GM23338 (cell line): ENCODE measurements at regions not wholly inside any gene's neighbourhood (a gene's known extent, or its start where the extent isn't known, plus 50 kb on each side); places are given as distances from the start of the nearest gene placed in this dataset.

Source experiments
- ATAC-seq: fragments of 200-7000 bp; cut with Tn5 transposase; 3 replicates; pipeline ENCODE4 v1.9.1; 2020
- DNase-seq: peaks from one replicate; pipeline ENCODE4 v3.0.0-alpha.2; 2015; ENCODE audit warnings: low spot score
- H2AFZ ChIP-seq: fragments of 200-600 bp; sonication (generic); 2 replicates; pipeline ENCODE4 v1.8.0; 2016; ENCODE audit warnings: antibody characterized with exemption, mild to moderate bottlenecking, moderate library complexity
- H3F3A ChIP-seq: fragments of 200-600 bp; sonication (generic); replicated peaks from 2 replicates; pipeline ENCODE4 v1.8.0; 2017; ENCODE audit warnings: antibody characterized with exemption, mixed run types, low read depth
- H3K27ac ChIP-seq: fragments of 200-600 bp; sonication (generic); 2 replicates; pipeline ENCODE4 v1.6.1; 2016; ENCODE audit warnings: low read depth
- H3K27me3 ChIP-seq: fragments of 200-600 bp; sonication (generic); 2 replicates; pipeline ENCODE4 v1.8.0; 2016; ENCODE audit warnings: mild to moderate bottlenecking, mixed run types, moderate library complexity; ENCODE audit not compliant: insufficient read depth
- H3K36me3 ChIP-seq: fragments of 200-600 bp; sonication (generic); 2 replicates; pipeline ENCODE4 v1.8.0; 2016; ENCODE audit warnings: mild to moderate bottlenecking; ENCODE audit not compliant: insufficient read depth
- H3K4me1 ChIP-seq: fragments of 200-600 bp; sonication (generic); 2 replicates; pipeline ENCODE4 v1.8.0; 2016; ENCODE audit warnings: mild to moderate bottlenecking, moderate library complexity; ENCODE audit not compliant: insufficient read depth
- H3K4me2 ChIP-seq: fragments of 200-600 bp; sonication (generic); 2 replicates; pipeline ENCODE4 v1.7.1; 2017; ENCODE audit warnings: mixed run types
- H3K4me3 ChIP-seq: fragments of 200-600 bp; sonication (generic); 2 replicates; pipeline ENCODE4 v1.6.1; 2016; ENCODE audit warnings: mixed run types
- H3K79me2 ChIP-seq: fragments of 200-600 bp; sonication (generic); replicated peaks from 2 replicates; pipeline ENCODE4 v1.8.0; 2017; ENCODE audit warnings: mild to moderate bottlenecking; ENCODE audit not compliant: insufficient read depth
- H3K9me2 ChIP-seq: fragments of 200-600 bp; sonication (generic); 2 replicates; pipeline ENCODE4 v1.8.0; 2017; ENCODE audit not compliant: insufficient read depth
- H4K20me1 ChIP-seq: fragments of 200-600 bp; sonication (generic); replicated peaks from 2 replicates; pipeline ENCODE4 v1.8.0; 2017; ENCODE audit warnings: mild to moderate bottlenecking; ENCODE audit not compliant: insufficient read depth
- H3K27ac Mint-ChIP-seq: 2 replicates; pipeline ENCODE4 v1.8.0; 2020; ENCODE audit warnings: inconsistent platforms, mild to moderate bottlenecking, moderate library complexity, mixed read lengths
- H3K27me3 Mint-ChIP-seq: 3 replicates; pipeline ENCODE4 v1.8.0; 2022; ENCODE audit warnings: low read depth, mild to moderate bottlenecking, moderate library complexity, mixed read lengths, inconsistent platforms; ENCODE audit not compliant: insufficient read depth, poor library complexity
- H3K36me3 Mint-ChIP-seq: 3 replicates; pipeline ENCODE4 v1.8.0; 2021; ENCODE audit warnings: low read depth, mild to moderate bottlenecking, inconsistent platforms, moderate library complexity, mixed read lengths
- H3K4me1 Mint-ChIP-seq: 3 replicates; pipeline ENCODE4 v1.8.0; 2020; ENCODE audit warnings: mild to moderate bottlenecking, inconsistent platforms, mixed read lengths
- H3K4me3 Mint-ChIP-seq: 3 replicates; pipeline ENCODE4 v1.8.0; 2021; ENCODE audit warnings: moderate library complexity, mild to moderate bottlenecking, inconsistent platforms, mixed read lengths
- H3K9me3 Mint-ChIP-seq: 3 replicates; pipeline ENCODE4 v1.8.0; 2020; ENCODE audit warnings: moderate library complexity, mild to moderate bottlenecking, inconsistent platforms, mixed read lengths
- CTCF ChIP-seq, 2 experiments: fragments of 200-600 bp in 1 of 2; sonication (generic) in 1 of 2; conservative IDR thresholded peaks; 2 replicates each; pipeline versions ENCODE4 v1.5.1 to v1.6.1; 2016 to 2017; ENCODE audit warnings: antibody characterized with exemption in 2 of 2, low read depth in 2 of 2, mild to moderate bottlenecking in 2 of 2, moderate library complexity in 1 of 2
- JUNB ChIP-seq: IDR thresholded peaks from one replicate; pipeline ENCODE4 v1.6.1; 2016; ENCODE audit warnings: antibody characterized with exemption; ENCODE audit not compliant: unreplicated experiment
- NANOG ChIP-seq: IDR thresholded peaks from 2 replicates; pipeline ENCODE4 v1.6.1; 2016; ENCODE audit warnings: antibody characterized with exemption, borderline replicate concordance
- REST ChIP-seq: IDR thresholded peaks from one replicate; pipeline ENCODE4 v1.6.1; 2018; ENCODE audit warnings: antibody characterized with exemption; ENCODE audit not compliant: unreplicated experiment
- STAT1 ChIP-seq: IDR thresholded peaks from one replicate; pipeline ENCODE4 v1.6.1; 2016; ENCODE audit warnings: antibody characterized with exemption; ENCODE audit not compliant: unreplicated experiment
- ZNF114 ChIP-seq: fragments of 250-450 bp; sonication (Bioruptor Pico); IDR thresholded peaks from 2 replicates; pipeline ENCODE4 v1.5.0; 2020; ENCODE audit warnings: mild to moderate bottlenecking, moderate library complexity
- ZNF331 ChIP-seq: fragments of 250-450 bp; sonication (Bioruptor Pico); IDR thresholded peaks from 2 replicates; pipeline ENCODE4 v1.5.0; 2020; ENCODE audit warnings: low read depth, mild to moderate bottlenecking, moderate library complexity
- ZNF462 ChIP-seq: fragments of 250-450 bp; sonication (Bioruptor Pico); IDR thresholded peaks from 2 replicates; pipeline ENCODE4 v1.5.0; 2020; ENCODE audit warnings: mild to moderate bottlenecking, moderate library complexity

GRCh38 chr17:33871720-33872540 is 383.2 kb upstream of the CCL2 start (continued):
- TF ChIP-seq ZNF462 (CRISPR knock-in tag) = no peak
- TF ChIP-seq ZNF331 (CRISPR knock-in tag) = no peak

- Histone ChIP-seq H3K27me3 (no peaks in the 10 kb centered on the region), H2AFZ (no peak overlapping the region), H3K4me2 (no peak overlapping the region), H3F3A (no peaks in the 10 kb centered on the region), H3K9me2 (no peaks in the 10 kb centered on the region), H3K79me2 (no peaks in the 10 kb centered on the region), H4K20me1 (no peaks in the 10 kb centered on the region), H3K4me3 (no peak overlapping the region), H3K27ac (no peak overlapping the region), H3K4me1 (no peaks in the 10 kb centered on the region), H3K36me3 (no peaks in the 10 kb centered on the region)
- no peak for DNase-seq
- no peaks in the 10 kb centered on the region for H3K4me1 Mint-ChIP-seq
- peaks cover 7% of the 10 kb centered on the region for H3K27me3 Mint-ChIP-seq
- H3K9me3 Mint-ChIP-seq = peaks cover 22% of the 10 kb centered on the region
- H3K27ac Mint-ChIP-seq = no peak overlapping the region
- no peak for ATAC-seq
- H3K4me3 Mint-ChIP-seq = no peak overlapping the region
- peaks cover 8% of the 10 kb centered on the region for H3K36me3 Mint-ChIP-seq
- TF ChIP-seq STAT1 (no peak), REST (no peak), JUNB (no peak), ZNF114 (no peak), NANOG (no peak), CTCF (conservative IDR thresholded peaks at IDR 0.05; ENCODE audit: low read depth in 2 of 2) (no peak)
Measured at GRCh38 chr17:33873201-33873617, 381.9 kb upstream of the CCL2 start.
